HG02571 (cell line): ENCODE measurements at regions not wholly inside any gene's neighbourhood (a gene's known extent, or its start where the extent isn't known, plus 50 kb on each side); places are given as distances from the start of the nearest gene placed in this dataset.

Experiments used
- ATAC-seq: cut with Tn5 transposase; IDR thresholded peaks from one replicate; pipeline ENCODE4 v1.9.1; 2021; ENCODE audit warnings: mild to moderate bottlenecking, moderate library complexity; ENCODE audit not compliant: unreplicated experiment

- no peak for ATAC-seq
Observed at GRCh38 chr3:176969066-176969465, 228.2 kb downstream of the TBL1XR1 start.

- ATAC-seq, result no peak
Observed at GRCh38 chr3:176968631-176969030, 228.7 kb downstream of the TBL1XR1 start.

DNA sequence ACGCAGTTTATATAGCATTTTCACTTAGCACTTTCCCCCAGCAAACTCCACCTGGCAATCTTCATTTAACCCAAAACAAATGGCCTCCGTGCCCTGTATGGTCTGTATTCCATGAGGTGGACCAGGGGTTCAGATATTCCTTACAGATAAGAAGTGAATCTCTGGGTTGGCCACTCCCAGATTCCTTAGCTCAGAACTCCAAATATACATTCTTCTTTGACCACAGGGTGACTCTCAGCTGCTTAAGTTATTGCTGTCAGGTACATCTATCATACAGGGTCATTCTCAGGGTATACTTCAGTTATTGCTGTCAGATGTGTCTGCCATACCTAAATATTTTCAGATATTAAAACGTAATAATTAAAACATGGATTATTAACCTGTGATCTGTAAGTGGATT lies 229.8 kb downstream of the TBL1XR1 start:
- no peak for ATAC-seq

DNA sequence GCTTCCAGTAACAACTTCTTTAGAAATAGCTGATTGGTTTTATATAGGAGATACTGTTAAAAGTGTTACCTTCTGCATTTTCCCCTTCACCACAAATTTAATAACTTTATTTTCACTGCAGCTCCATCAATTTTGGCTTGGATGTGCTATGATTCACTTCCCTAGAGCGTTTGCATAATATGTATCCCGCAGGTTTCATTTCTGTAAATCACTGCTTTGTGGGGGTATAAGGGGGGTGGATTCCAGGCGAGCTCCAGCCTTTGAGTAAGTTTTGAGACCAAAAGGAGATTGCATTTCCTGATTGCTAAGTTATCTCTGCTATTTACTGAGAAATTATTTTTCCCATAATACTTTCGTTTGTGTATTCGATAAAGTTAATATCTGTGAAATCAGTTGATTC lies 232.6 kb downstream of the TBL1XR1 start:
- ATAC-seq, result no peak

DNA sequence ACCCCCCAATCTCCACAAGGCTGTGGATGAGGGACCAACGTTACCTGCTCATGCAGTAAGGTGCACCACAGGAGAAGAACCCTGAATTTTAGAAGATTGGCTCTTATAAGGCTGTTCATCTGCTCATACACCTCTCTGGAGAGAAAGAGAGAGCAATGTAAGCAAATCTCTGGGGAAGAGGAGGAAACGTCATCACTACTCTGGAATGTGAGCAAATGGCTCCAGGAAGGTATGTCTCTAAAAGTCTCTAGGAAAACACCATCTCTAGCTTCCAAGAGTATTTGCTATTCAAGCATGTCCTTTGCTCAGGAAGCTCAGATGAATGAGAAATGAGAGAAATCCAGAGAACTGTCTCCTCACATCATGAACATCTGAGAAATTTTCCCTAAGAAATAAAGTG lies 235.4 kb downstream of the TBL1XR1 start:
- ATAC-seq, result no peak

DNA sequence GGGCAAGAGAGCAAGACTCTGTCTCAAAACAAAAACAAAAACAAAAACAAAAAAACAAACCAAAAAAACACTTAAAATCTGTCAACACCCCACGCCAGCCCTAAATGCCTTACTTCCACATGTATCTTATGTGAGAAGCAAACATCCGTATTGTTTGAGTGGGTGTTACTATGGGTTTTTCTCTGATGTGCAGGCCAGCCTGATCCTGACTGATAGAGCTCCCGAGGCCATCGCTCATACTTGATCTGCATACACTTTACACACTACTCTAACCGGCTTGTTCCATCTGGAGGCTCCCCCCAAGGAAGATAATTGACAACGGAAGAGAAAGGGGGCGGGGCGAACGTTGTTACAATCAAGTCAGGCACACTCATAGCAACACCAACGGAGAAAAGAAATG lies 237.4 kb downstream of the TBL1XR1 start:
- ATAC-seq, result no peak

GRCh38 chr3:176958560-176958959 lies 238.7 kb downstream of the TBL1XR1 start:
- no peak for ATAC-seq

DNA sequence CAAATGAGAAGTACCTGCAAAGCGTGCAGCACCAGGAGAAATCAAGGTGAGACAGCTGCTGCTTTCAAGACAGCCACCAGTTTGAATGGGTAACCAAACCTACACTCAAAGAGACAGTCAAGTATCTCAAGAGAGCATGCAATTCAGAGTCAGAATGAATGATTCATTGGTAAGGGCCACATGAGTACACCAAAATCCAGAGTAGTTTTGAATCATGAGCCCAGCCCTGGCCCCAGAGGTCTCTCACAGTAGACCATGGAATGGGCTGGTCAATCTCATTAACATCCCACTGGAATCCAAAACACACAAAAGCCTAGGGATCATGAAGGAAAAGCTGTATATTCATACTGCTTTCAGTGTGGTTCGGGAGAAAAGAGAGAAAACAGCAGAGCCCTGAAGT lies 242.8 kb downstream of the TBL1XR1 start:
- ATAC-seq, result no peak

GRCh38 chr3:176953106-176954060 lies 243.9 kb downstream of the TBL1XR1 start:
- no peak for ATAC-seq

- no peak for ATAC-seq
Observed at GRCh38 chr3:176951586-176952292, 245.5 kb downstream of the TBL1XR1 start.

DNA sequence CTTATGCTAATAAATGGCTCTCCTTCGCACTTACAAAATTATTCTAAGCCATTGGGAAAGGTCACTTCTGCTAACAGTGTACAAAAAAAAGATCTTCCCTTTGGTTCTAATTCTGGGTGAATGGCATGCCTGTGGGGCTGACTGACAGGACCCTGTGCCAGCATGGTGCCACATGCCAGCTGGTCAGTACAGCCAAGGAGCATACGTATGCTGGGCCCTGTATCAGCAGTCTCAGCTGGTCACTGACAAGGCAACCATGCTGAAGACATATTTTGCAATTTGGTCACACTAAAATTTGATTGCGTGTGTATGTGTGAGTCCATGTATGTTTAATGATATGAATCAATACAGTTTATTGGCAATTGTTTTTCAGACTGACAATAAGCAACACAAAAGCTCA lies 246.1 kb downstream of the TBL1XR1 start:
- no peak for ATAC-seq

- no peak for ATAC-seq
Observed at GRCh38 chr3:176950743-176951142, 246.5 kb downstream of the TBL1XR1 start.

DNA sequence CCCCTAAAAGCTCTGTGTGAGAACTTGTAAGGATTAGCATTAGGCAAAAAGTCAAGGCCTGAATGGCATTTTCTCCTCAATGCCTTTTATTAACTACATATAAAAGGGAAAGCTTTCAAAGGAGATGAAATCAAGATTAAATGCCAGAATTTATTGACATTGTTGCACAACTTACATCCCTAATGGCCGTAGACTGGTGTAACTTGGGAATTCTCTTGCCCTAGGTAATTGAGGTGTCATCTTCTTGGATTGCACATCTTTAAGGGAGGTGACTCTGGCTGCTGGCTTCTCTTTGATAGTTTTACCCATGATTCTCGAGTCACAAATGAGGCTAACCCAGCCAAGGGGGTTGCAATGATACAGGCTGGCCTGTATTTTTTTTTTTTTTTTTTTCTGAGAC lies 249.1 kb downstream of the TBL1XR1 start:
- ATAC-seq, result no peak

DNA sequence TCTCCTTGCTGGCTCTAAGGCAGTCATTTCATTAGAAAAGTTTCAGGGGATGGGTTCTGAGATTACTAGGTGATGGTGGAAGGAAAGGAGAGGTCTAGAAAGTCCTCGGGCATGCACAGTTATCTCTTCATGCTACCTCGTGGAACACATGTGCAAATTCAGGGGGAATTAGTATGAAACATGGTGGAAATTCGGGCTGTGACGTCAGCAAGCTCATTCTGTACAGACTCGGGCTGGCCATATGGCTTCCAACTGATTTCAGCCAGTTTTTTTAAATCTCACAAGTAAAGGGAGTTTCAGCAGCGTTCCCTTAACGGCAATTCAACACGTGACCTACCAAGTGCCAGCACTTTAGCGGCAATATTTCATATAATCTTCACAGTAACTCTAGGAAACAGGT lies 251.1 kb downstream of the TBL1XR1 start:
- ATAC-seq, result no peak

DNA sequence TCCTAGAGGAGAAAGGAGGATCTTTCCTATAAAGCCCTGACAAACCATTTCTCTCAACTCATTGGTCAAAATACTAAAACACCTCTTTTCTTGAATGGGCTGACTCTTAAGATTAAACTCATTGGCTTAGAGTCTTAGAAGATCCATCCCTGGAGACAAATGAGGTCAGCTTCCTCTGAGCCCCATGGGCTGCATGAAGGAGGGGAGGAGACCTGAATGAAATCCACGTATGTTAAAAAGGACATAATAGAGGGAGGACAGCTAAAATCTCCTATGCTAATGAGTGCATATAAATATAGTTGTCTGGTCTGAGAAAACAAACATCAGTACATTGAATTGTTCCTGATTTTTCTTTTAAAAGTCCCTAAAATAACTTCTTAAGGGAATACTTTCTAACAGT lies 255.0 kb downstream of the TBL1XR1 start:
- ATAC-seq, result no peak

DNA sequence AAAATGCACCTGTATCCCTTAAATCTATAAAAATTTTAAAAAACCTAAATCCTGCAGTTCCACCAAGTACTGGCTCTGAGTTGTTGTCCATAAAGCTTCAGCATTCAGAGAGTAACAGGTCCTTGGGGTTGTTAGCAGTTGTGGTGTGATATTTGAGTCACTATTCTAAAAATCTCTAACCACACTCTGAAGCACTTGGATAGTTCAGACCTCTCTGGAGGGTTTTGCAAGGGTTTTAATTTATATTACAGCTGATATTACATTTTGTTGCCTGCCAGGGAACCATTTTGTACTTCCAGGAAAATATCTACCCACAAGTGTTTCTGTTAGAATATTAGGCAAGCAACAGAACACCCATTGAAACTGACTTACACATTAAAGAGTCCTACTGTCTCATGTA lies 255.6 kb downstream of the TBL1XR1 start:
- no peak for ATAC-seq

GRCh38 chr3:176939022-176939817 lies 258.1 kb downstream of the TBL1XR1 start:
- peak; percentile 96 for ATAC-seq

GRCh38 chr3:176937994-176938393 lies 259.3 kb downstream of the TBL1XR1 start:
- no peak for ATAC-seq

GRCh38 chr3:176937541-176937940 lies 259.7 kb downstream of the TBL1XR1 start:
- ATAC-seq, result no peak

DNA sequence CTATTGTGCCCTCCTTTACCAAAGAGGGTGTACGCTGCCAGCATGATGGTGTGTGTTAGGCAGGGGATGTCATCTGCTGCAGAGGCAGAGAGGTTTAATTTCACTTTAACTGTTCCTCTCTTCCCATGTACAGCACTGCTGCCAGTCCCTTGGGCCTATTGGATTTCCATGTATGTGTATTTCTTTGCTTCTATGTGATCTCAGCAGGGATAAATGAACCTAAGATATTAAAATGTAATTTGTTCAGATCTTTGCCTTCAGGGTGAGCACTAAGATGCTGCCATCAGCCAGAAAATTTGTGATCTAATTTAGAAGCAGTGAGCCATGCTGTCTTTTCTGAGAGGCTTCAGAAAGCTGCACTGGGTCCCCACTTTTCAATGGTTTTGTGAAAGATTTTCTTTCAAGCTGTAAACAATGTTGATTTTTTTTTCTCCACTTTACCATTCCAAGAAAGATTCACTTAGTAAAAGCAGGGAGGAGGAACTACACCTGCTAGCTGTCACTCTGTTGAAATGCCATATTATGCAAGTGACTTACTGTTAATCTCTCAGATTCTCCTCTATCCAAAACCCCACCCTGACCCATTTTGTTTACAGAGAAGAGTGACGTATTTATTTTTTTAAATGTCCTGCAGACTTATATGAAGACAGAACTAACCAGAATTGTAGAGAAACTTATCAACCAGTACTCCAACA lies 261.9 kb downstream of the TBL1XR1 start:
- ATAC-seq, result no peak

DNA sequence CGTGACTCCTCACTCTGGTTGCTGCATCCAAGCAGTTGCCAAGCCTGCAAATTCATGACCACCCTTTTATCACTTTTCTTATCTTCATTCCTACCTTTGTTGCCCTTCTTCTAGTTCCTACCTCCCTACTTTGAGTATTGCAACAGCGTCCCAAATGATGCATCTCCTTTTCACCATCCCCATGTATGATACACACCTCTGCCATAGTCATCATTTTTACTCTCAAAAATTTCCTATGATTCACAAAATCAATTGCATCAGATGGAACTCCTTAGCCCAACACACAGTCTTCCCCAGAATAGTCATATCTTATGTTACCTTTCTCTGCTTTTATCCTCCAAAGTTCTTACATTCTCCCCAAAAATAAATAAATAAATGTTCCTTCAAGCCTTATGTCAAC lies 262.6 kb downstream of the TBL1XR1 start:
- ATAC-seq, result no peak
